ENCODE measurements at regions not wholly inside any gene's neighbourhood (a gene's known extent, or its start where the extent isn't known, plus 50 kb on each side); places are given as distances from the start of the nearest gene placed in this dataset.

GRCh38 chr2:42874949-42875801 is 82.8 kb upstream of the HAAO start:
- no peak for TF ChIP-seq CTCF (IDR thresholded peaks at IDR 0.05; ENCODE audit: low read depth, low read length, poor library complexity, severe bottlenecking)
- no peak for TF ChIP-seq EZH2phosphoT487 (IDR thresholded peaks at IDR 0.05; ENCODE audit: borderline replicate concordance, low read length)
